Stimulated activated CD4-positive, alpha-beta T cell treated with anti-CD3 and anti-CD28 coated beads, TNF-alpha, amount 100 ng/mL, for 24 hours (primary cell): ENCODE measurements at regions not wholly inside any gene's neighbourhood (a gene's known extent, or its start where the extent isn't known, plus 50 kb on each side); places are given as distances from the start of the nearest gene placed in this dataset.
"Not testable (repeated sequence)": the region's sequence is repeated elsewhere in the genome, so short reads cannot be mapped to it uniquely, and the experiment has no call there.

Experiments
- DNase-seq, 3 experiments: peaks; one replicate each; pipeline ENCODE4 v3.0.0-alpha.2; 2020; ENCODE audit warnings: low read depth in 3 of 3

DNA sequence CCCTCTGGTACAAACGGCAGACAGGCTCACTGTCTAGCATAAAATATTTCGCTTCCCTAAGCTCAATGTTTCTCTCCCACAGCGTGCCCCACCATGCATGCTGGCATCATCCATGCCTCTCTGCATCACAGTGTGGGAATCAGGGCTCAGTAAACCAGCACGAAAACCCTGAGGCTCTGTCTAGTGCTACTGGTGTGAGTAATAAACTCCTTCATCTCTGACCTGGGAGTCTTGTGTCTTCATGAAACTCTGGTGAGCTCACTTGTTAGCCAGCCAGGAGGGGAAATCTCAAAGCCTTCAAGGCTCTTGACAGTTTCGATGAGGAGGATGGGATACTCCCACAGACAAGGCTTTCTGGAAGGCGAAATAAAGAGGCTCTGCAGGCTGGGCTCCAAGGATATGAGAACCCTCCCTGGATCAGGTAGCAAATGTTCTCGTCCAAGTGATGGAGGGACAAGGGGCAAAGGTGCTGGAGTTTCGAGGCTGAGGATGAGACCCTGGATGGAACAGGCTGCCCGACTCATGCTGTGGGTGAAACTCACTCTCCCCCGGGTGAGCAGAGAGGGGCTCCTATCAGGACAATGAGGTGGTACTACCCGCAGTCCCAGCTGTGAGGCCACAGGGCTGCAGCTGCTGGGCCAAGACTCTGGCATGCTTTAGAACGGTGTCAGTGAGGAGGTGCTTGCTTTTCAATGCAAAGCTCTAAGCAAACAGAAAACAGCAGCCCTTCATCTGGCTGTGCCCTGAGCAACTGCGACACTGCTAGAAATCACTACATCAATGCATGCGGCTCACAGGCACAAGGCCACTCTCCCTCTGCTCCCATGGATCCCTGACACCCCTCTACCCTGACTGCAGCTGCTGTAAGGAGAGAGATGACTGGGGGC is 69.3 kb downstream of the SHANK2 start:
- DNase-seq: no peak

DNA sequence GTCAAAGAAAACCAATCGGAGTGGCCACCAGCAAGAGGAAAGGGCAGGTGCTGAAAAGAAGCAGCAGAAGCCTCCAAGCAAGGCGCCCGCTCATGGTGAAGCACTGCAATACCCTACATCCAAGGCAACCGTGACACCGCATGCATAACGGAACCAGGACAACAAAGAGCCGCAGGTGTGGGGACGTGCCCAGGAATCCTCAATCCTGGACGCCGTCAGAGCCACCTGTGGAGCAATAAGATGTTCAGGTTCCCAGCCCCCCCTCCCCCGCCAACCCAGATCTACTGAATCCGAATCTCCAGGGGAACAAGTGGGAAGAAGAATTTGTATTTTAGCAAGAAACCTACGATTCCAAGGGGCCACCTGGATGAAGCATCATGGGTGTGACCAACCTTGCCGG is 70.8 kb downstream of the SHANK2 start:
- no peak for DNase-seq

DNA sequence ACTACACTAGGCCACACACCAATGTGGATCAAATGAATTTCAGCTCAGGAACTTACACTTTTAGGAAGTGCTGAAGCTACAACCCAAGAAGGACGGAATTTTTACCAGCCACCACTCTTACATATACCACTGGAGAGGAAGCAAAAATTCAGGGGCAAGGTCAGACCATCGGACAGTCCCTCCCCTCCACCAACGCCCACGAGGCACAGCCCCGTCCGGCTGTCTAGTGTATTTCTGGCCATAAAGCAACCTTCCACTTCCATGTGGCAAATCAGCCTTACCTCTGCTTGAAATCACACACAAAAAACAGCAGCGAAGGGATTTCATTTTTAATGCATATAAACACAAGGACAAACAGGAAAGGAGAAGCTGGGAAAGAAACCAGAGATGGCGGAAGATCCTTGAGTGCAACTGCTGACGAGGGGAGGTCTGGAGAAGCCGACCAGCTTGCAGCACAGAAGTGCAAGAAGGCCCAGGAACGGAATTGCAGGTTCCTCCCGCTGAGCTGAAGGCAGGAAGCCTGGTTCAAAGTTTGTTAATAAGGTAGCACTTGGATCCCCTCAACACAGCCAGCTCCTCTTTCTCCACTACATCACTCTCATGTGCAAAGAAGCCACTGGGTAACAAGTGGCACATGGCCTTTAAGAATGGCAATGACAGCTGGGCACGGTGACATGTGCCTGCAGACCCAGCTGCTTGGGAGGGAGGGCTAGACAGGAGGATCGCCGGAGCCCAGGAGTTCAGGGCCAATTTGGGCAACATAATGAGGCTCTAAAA is 71.5 kb downstream of the SHANK2 start:
- DNase-seq: no peak

DNA sequence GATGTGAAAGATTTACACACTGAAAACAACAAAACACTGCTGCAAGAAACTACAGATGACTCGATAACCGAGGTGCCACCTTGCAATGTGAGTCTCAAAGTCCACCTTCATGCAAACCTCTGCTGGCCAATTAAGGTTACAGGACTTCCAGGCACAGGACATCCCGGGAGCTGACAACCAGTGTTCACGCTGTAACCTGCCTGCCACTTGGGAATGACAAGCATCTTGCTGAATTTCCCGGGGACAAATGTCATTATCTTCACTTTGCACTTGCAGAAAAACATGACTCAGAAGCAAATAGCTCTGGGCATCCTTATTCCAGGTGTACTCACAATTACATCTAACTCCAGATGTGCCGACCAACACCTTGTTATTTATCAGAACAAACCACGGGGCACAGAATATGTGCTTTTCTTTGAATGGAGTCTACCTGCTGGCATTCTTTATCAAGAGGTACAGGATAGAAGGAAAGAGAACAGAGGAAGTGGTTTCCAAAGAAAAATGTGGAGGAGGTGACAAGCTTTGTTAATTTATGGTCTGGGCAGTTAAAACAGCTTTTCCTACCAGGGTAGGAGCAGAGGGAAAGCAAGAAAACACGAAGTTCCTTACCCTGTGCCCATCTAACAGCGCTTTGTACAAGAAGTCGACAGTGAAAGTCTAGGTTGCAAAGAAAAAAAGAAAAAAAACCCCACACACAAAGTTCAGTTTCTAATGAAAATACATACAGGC is 72.3 kb downstream of the SHANK2 start:
- no peak for DNase-seq

DNA sequence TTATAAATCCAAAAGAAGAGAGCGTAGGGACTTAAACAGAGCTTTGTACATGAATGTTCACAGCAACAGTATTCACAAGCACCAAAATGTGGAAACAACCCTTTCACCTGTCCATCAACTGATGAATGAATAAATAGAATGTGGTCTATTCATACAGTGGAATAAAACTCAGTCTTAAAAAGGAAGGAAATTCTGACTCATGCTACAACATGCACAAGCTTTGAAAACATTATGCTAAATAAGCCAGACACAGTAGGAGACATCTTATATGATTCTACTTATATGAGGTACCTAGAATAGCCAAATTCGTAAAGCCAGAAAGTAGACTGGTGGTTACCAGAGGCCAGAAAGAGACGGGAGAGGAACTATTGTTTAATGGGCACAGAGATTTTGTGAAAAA is 74.3 kb downstream of the SHANK2 start:
- DNase-seq: no peak

DNA sequence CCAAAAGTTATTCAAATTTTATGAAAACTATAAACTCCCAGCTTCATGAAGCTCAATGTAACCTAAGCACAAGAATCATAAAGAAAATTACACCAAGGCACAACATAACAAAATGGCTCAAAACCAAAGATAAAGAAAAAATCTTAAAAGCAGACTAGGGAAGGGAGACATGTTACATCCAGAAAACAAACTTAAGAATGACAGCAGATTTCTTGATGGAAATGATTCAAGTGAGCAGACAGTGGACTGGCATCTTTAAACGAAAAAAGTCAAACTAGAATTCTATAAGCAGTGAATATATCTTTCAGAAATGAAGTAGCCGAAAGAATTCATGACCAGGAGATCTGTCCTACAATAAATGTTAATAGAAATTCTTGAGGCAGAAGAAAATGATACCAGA is 75.6 kb downstream of the SHANK2 start:
- DNase-seq: no peak

DNA sequence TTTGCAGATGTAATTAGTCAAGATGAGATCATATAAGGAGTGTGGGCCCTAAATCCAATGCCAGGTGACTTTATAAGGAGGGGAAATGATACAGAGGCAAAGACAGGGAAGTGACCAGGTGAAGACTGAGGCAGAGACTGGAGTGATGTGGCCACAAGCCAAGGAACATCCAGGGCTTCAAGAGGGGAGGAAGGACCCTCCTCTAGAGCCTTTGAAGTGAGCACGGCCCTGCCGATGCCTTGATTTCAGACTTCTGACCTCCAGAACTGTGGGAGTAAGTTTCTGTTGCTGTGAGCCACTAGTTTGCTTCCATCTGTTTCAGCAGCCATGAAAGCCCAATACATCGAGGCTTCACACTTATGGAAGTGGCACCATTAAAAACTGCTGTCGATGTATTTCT is 78.7 kb downstream of the SHANK2 start:
- DNase-seq: no peak

DNA sequence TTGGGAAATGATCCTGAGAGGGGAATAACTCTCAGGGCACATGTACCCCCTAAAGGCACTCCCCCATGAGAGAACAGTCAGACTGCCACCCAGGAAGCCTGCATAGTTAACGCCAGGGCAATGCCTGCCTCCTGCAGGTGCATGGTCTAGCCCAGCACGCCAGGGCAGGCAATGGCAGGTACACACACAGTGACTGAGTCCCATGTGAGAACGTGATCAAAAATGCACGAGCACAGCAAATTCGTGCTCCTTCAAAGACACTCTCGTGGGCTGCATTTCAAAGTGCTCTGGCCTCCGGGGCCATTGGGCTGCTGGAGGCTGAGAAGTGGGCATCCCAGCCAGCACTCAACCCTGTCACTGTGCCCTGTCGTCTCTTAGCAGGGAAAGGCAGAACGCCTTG is 79.7 kb downstream of the SHANK2 start:
- DNase-seq: no peak

DNA sequence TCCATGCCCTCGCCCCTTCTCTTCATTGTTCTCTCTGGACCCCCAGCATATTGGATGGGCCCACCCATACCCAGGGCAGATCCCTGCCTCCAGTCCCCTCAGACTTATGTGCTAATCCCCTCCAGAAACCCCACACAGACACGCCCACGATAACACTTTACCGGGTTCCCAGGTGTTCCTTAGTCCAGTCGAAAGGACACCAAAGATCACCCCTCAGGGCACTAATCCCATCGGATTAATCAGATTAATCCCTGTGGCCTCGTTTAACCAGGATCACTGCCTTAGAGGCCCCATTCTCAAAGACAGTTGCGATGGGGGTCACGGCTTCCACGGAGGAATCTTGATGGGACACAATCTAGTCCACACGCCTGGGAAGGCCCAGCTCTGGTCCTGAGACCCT is 80.8 kb downstream of the SHANK2 start:
- DNase-seq: no peak

DNA sequence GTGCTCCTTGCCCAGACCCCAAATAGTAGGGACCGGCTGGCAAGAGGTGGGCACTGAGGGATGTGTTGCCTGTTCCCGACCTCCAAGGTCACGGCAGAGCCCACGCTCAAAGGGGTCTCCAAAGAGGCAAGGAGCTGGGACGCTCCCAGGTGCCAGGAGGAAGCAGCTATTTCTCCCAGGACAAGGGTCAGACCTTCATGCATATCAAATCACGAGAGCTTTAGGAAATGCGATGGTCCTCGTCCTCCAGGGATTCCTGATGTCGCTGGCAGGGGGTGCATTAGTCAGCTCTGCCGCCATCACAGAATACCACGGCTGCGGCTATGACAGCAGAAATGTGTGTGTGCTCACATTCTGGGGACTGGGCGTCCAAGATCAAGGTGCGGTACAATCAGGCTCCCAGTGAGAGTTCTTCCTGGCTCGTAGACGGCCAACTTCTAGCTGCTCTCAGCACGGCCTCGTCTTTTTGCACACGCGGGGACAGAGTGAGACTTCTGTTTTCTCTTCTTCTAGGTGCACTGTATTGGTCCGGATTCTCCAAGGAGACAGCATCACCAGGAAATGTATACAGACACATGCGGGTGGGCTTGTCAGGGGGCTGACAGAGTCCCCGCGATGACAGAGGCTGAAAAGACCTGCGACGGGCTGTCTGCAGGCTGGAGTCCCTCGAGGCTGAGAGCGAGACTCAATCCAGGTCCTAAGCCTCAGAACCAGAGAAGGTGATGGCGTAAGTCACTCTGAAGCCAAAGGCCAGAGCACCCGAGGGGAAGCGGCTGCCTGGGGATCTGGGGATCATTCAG is 81.6 kb downstream of the SHANK2 start:
- DNase-seq: no peak

DNA sequence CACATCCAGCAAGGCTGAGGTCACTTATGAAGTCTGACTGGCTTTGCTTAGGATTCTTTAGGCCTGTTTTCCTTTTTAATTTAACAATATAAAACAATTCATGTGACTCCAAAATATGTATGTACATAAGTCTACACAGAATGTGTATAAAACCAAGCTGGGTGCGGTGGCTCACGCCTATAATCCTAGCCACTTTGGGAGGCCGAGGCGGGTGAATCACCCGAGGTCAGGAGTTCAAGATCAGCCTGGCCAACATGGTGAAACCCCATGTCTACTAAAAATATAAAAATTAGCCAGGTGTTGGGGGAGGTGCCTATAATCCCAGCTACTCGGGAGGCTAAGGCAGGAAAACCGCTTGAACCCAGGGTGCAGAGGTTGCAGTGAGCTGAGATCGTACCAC is 83.1 kb downstream of the SHANK2 start:
- no peak for DNase-seq

DNA sequence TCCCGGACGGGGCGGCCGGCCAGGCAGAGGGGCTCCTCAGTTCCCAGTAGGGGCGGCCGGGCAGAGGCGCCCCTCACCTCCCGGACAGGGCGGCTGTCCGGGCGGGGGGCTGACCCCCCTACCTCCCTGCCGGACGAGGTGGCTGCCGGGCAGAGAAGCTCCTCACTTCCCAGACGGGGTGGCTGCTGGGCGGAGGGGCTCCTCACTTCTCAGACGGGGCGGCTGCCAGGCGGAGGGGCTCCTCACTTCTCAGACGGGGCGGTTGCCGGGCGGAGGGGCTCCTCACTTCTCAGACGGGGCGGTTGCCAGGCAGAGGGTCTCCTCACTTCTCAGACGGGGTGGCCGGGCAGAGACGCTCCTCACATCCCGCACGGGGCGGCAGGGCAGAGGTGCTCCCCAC is 84.6 kb downstream of the SHANK2 start:
- not testable (repeated sequence) for DNase-seq

DNA sequence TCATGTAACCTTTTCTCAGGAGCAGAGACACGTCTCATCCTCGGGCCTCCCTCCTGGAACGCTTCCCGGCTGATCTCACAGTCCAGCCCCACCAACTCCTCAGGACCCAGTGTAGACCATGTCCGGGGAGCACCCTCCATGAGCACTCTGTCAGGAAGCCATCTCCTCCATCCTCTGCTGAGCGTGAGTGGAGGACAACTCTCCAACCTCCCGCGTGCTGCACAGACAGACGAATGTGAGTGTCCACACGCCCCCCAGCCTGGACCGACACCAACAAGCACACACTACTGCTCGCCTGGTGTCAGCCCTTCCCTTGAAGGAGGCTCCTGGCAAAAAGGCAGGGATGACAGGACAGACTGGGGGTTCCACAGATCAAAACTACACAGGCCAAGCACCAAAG is 86.6 kb downstream of the SHANK2 start:
- no peak for DNase-seq

DNA sequence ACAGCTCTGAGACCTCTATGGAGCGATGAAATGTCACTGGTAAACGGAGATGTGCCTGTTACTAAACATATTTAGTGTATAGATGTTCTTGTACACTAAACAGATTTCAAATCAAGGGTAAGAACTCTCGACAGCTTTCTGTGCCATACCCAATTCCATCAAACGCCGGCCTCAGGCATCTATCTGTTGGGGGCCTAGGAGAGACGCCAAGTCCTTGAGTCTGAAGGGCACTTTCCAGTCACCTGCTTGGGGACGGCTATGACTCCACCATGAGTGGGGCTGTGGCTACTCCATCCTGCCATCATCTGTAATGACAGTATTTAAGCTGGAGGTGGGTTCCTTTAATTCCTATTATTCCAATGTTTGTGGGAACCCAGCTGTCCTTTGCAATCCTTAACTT is 87.8 kb downstream of the SHANK2 start:
- DNase-seq: no peak

DNA sequence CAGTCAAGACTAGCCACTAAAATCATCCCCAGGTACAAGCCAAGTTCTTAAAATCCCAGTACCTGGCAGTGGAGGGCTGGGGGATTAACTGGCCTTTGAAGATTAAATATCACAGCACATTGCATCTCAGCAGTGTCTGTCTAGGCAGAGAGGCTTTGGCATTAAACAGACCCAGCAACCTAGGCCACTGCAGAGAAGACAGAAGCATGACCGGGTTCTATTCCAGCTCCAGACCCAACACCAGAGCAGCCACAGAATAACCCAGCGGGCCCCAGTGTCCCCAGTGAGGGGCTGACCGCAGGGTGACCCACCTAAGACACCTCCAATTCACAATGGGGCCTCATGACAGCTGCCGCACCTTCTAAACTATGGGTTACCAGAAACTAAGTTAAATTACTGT is 88.2 kb downstream of the SHANK2 start:
- DNase-seq: no peak

DNA sequence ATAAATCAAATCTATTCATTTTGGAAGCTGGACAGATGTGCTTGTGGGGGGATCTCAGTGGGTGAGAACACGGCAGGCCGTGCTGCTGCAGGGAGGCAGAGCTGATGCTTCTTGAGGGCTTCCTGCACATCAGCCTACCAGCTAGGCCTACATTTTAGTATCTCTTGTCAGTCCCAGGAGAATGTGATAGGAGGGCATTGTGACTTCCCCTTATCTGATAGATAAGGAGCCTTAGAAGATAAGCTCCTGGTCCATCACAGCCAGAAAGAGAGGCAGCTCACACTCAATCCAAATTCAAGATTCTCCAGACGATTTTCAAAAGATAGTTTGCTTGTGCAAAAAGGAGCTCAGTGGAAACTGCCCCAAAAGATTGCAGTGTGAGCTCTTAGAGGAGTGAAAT is 89.0 kb downstream of the SHANK2 start:
- DNase-seq: no peak

DNA sequence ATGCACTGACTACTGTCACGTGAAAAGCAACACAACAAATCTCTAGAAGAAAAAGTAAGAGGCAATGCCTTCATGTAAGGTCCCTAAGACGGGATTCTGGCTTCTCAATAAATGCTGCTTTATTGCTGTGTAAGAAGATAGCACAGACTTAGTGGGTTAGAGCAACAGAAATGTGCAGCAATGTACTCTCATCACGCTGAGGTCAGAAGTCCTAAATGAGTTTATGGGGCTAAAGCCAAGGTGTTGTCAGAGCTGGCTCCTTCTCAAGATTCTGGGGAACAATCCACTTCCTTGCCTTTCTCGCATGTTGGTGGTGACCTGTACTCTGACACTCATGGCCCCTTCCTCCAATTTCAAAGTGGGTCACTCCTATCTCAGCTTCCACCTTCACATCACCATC is 93.4 kb downstream of the SHANK2 start:
- DNase-seq: no peak

DNA sequence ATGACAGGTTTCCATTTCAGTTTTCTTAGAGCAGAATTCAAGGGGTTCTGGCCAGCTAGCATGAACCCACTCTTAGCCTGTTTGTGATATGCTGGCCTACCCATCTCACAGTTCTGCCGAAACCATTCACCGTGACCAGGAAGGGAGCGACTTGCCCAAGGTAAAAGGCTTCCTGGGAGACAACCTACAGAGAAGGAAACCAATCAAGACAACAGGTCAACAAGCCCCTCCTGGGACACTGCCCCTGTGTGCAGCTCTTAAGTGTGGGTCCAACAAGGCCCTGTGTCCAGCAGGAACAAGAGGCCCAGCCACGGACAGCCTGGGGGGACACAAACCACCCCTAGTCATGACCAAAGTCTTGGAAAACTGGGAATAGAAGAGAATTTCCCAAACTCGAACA is 94.7 kb downstream of the SHANK2 start:
- DNase-seq: not testable (repeated sequence)

DNA sequence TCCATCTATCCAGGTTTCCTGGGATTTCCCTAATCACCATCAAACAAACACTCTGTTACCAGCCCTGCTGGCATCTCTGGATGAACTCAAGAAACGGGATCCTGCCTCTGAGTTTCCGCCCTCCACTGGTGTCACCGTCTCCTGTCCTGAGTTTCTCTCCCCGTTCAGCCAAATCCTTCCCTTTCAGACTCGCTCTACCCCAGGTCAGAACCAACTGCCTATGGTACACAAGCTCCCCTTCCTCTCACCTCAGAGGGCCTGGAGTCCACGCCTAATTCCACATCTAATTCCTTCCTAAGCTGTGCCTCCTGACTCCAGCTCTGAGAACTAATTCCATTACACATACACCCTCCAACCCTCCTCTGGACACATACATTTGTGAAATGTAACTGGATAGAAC is 96.1 kb downstream of the SHANK2 start:
- DNase-seq: no peak

DNA sequence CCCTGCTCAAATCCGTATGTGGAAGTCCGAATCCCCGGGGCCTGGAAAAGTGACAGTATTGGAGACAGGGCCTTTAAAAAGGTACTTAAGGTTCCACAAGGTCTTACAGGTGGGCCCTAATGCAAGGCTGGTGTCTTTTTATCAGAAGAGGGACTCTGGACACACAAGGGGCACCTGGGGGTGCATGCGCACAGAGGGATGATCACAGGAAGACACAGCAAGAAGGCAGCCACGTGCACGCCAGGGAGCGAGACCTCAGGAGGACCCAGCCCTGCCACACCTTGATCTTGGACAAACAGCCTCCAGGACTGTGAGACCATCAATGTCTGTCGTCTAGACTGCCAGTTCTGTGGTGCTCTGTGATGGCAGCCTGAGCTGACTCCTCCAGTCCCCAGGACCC is 96.5 kb downstream of the SHANK2 start:
- no peak for DNase-seq

DNA sequence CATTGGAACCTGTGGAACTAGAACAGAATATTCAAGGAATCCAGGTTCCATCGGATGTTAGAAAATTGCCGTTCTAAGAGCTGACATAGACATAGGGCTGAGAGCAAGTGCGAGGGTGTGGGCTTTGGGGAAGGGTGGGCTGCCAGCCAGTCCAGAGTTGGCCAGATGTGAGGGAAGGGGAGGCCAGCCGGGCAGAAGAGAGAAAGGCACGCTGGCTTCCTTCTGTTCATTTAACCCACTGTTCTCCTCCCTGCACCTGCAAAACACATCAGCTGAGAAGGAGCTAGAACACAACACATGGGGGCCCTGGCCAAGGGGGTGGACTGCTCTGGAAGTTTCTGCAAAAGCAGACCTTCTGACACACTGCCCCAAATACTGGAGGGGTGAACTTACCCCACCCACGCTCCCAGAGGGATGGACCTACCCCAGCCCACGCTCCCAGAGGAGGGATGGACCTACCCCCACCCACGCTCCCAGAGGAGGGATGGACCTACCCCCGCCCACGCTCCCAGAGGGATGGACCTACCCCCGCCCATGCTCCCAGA is 98.0 kb downstream of the SHANK2 start:
- no peak for DNase-seq
